ENCODE measurements at regions not wholly inside any gene's neighbourhood (a gene's known extent, or its start where the extent isn't known, plus 50 kb on each side); places are given as distances from the start of the nearest gene placed in this dataset.
"Not testable (repeated sequence)": the region's sequence is repeated elsewhere in the genome, so short reads cannot be mapped to it uniquely, and the experiment has no call there.

DNA sequence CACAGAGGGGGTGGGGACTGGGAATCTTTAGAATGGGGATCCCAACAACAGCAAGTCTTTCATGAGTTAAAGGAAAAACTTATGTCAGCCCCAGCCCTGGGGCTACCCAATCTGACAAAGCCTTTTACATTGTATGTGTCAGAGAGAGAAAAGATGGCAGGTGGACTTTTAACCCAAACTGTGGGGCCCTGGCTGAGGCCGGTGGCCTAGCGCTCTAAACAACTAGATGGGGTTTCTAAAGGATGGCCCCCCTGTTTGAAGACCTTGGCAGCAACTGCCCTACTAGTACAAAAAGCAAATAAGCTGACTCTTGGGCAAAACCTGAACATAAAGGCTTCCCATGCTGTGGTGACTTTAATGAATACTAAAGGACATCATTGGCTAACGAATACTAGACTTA is 83.9 kb upstream of the TANC1 start:
- TF ChIP-seq CTCF, POLR2A (IDR thresholded peaks at IDR 0.05): not testable (repeated sequence)

Measured in uterus (tissue), 2 donors.